NCI-H510A (cell line): ENCODE measurements at regions not wholly inside any gene's neighbourhood (a gene's known extent, or its start where the extent isn't known, plus 50 kb on each side); places are given as distances from the start of the nearest gene placed in this dataset.
A peak's percentile ranks its signal among the peaks of the same experiment; 100 is the strongest.

ENCODE experiments used
- DNase-seq: peaks from one replicate; lab custom pipeline; 2025; lab: John Stamatoyannopoulos, UW

DNA sequence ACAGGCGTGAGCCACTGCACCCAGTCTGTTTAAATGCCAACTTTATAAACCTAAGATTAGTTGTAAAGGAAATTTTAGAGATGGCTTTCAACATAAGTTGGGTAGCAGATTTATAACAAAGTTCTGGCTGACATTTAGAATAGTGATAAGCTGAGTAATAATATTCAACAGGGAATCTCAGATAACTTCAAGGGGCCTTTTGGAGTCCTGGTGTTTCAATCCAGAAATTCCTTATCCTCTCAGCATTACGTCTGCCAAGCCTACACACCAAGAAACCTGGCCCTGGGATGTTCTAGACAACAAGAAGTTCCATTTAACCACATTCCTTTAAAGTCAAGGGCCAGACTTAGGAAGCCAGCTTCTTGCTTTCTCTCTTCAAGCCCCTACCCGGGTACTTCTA lies 59.5 kb upstream of the DYRK2 start:
- DNase-seq: no peak

- no peak for DNase-seq
Observed at GRCh38 chr12:67590149-67590790, 58.3 kb upstream of the DYRK2 start.

DNA sequence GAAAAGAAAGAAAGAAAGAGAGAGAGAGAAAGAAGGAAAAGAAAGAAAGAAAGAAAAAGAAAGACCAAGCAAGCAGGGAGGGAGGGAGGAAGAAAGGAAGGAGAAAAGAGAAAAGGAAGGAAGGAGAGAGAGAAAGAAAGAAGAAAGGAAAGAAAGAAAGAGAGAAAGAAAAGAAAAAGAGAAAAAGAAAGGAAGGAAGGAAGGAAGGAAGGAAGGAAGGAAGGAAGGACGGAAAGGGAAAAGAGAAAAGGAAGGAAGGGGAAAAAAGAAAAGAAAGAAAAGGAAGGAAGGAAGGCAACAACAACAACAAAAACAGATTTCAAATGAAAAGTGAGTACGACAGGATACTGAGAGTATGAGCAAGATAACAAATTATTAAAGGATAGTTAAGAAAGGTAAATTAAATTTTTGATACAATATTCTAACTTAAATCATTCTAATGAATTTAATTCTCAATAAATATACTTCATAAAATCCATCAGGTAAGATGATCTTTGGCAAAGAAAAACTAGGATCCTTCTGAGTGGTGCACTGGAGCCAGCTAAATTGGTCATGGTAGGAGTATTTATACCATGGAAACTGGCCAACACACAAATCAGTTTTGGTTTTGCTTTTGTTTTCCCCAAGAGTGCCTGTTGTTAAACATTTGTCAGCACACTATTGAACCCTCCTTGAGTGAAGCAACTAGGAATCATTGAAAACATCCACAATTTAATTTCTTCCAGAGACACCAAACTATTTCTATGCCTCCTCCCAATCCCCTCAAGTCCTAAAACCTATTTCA lies 56.1 kb upstream of the DYRK2 start:
- DNase-seq: no peak

- DNase-seq: peak; percentile 83
Observed at GRCh38 chr12:67593041-67593440, 55.5 kb upstream of the DYRK2 start.

- DNase-seq: peak; percentile 10
Observed at GRCh38 chr12:67593461-67594330, 54.8 kb upstream of the DYRK2 start.

DNA sequence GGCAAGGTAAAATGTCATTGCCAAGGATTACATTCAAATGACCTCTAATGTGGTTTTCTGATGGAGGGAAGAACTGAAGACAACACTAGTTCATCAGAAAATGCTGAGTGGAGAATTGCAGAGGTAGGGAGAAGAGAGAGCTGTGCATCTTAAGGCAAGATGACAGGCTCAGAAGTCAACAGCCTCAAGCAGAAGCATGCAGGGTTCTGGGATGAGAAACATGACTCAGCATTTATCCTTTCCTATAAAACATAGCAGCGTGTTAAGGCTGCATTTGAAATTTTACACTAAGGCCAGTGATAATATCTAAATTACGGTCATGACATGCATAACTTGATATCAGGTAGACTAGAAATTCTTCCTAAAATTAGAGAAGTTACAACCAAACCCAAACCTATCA lies 53.7 kb upstream of the DYRK2 start:
- no peak for DNase-seq

GRCh38 chr12:67595365-67595764 lies 53.2 kb upstream of the DYRK2 start:
- no peak for DNase-seq

DNA sequence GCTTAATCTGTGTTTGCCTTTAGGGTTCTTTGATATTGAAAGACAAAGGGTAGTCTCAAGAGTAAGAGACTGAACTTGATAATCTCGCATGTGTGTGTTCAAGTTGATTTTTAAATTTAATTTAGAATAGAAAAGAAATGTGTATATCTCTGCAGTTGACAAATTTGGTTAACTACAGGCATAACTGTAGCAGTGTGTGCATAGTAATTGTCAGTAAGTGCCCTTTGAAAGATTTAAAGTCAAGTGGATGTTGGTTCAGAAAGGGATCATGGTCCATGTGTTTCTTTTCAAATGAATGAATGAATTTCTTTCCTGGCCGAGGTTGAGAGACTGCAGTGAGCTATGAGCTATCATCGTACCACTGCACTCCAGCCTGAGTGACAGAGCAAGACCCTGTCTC lies 49.9 kb upstream of the DYRK2 start:
- DNase-seq: no peak
